Endothelial cell of umbilical vein (primary cell): ENCODE measurements at regions not wholly inside any gene's neighbourhood (a gene's known extent, or its start where the extent isn't known, plus 50 kb on each side); places are given as distances from the start of the nearest gene placed in this dataset.

Experiments
- BruUV-seq: library from RNA; stranded (reverse); fragments of 400-500 nt; replicated peaks from 2 replicates; lab custom pipeline; 2021; lab: Mats Ljungman, UMichigan
- CTCF ChIA-PET: fragments of 300-600, 350-600 bp; sonication (Branson Sonifier 250); formaldehyde crosslinking; loops from one replicate; lab custom pipeline; 2021; ENCODE audit warnings: antibody characterized with exemption, inconsistent platforms; lab: Charles Lee
- POLR2A ChIA-PET: fragments of 300-600, 350-600 bp; sonication (Branson Sonifier 250); formaldehyde crosslinking; loops from one replicate; lab custom pipeline; 2021; ENCODE audit warnings: antibody characterized with exemption, inconsistent platforms; lab: Charles Lee
- DNase-seq: peaks from one replicate; pipeline ENCODE4 v3.0.0-alpha.2; 2011; ENCODE audit warnings: low read depth, low spot score
- FAIRE-seq: peaks from 2 replicates; lab custom pipeline; 2011; peaks lifted over from hg19 to GRCh38; lab: Jason Lieb, UNC
- H2AFZ ChIP-seq: 2 replicates; pipeline ENCODE4 v1.6.0; 2012; ENCODE audit warnings: low read depth, low read length, control low read depth, inconsistent platforms
- H3K27ac ChIP-seq: 2 replicates; pipeline ENCODE4 v1.5.1; 2011; ENCODE audit warnings: low read depth, mild to moderate bottlenecking, control low read depth, low read length, moderate library complexity; ENCODE audit not compliant: insufficient read depth
- H3K27me3 ChIP-seq, 2 experiments: 2 replicates each; pipeline versions ENCODE4 v1.6.0 to v1.6.1; 2011; ENCODE audit warnings: low read length in 2 of 2, mixed read lengths in 1 of 2; ENCODE audit not compliant: control insufficient read depth in 2 of 2, insufficient read depth in 2 of 2
- H3K36me3 ChIP-seq, 2 experiments: 2 replicates in 1 of 2; 3 replicates in 1 of 2; pipeline ENCODE4 v1.5.1; 2011; ENCODE audit warnings: low read length in 2 of 2, mild to moderate bottlenecking in 1 of 2, moderate library complexity in 1 of 2; ENCODE audit not compliant: control insufficient read depth in 2 of 2, insufficient read depth in 2 of 2; ENCODE audit errors: extremely low read depth in 1 of 2
- H3K4me1 ChIP-seq: 3 replicates; pipeline ENCODE4 v1.5.1; 2011; ENCODE audit warnings: mild to moderate bottlenecking, low read length; ENCODE audit not compliant: control insufficient read depth, insufficient read depth; ENCODE audit errors: extremely low read depth
- H3K4me2 ChIP-seq: 2 replicates; pipeline ENCODE4 v1.6.1; 2011; ENCODE audit warnings: low read length, control low read depth, mixed read lengths; ENCODE audit not compliant: insufficient read depth
- H3K4me3 ChIP-seq, 3 experiments: fragments of 200-600 bp in 1 of 3; sonication (generic), shearing (Covaris generic) in 1 of 3; replicated peaks in 1 of 3; 2 replicates each; pipeline ENCODE4 v1.5.1; 2011 to 2016; ENCODE audit warnings: control low read depth in 3 of 3, low read length in 3 of 3, mild to moderate bottlenecking in 2 of 3, inconsistent platforms in 1 of 3, low read depth in 1 of 3, moderate library complexity in 1 of 3; ENCODE audit not compliant: insufficient read depth in 1 of 3
- H3K79me2 ChIP-seq: 2 replicates; pipeline ENCODE4 v1.6.0; 2012; ENCODE audit warnings: low read length, inconsistent platforms; ENCODE audit not compliant: control insufficient read depth, insufficient read depth
- H3K9ac ChIP-seq: replicated peaks from 2 replicates; pipeline ENCODE3; 2011; ENCODE audit warnings: low read length, control low read depth; ENCODE audit not compliant: insufficient read depth; ENCODE audit errors: extremely low read depth
- H3K9me1 ChIP-seq: replicated peaks from 3 replicates; pipeline ENCODE4 v1.6.0; 2011; ENCODE audit warnings: mild to moderate bottlenecking, low read length; ENCODE audit not compliant: control insufficient read depth, insufficient read depth; ENCODE audit errors: extremely low read depth
- H3K9me3 ChIP-seq: replicated peaks from 2 replicates; pipeline ENCODE4 v1.5.1; 2012; ENCODE audit warnings: low read length, inconsistent platforms; ENCODE audit not compliant: control insufficient read depth, insufficient read depth
- H4K20me1 ChIP-seq: replicated peaks from 2 replicates; pipeline ENCODE3; 2011; ENCODE audit warnings: mild to moderate bottlenecking, low read length; ENCODE audit not compliant: control insufficient read depth, insufficient read depth; ENCODE audit errors: extremely low read depth
- CTCF ChIP-seq, 2 donors: IDR thresholded peaks; 1 replicate in 1 of 2; 2 replicates in 1 of 2; pipeline ENCODE4 v1.5.1; 2011; ENCODE audit warnings: low read length in 2 of 2, mild to moderate bottlenecking in 2 of 2, moderate library complexity in 2 of 2, control low read depth in 1 of 2, inconsistent platforms in 1 of 2, low read depth in 1 of 2; ENCODE audit not compliant: insufficient read depth in 1 of 2; ENCODE audit errors: extremely low read depth in 1 of 2
- EZH2 ChIP-seq: IDR thresholded peaks from 2 replicates; pipeline ENCODE4 v1.6.1; 2012; ENCODE audit warnings: borderline replicate concordance, low read depth, mild to moderate bottlenecking, moderate library complexity, low read length, inconsistent platforms; ENCODE audit not compliant: severe bottlenecking
- FOS ChIP-seq: IDR thresholded peaks from 2 replicates; pipeline ENCODE4 v1.6.1; 2011; ENCODE audit warnings: mild to moderate bottlenecking, low read length, moderate library complexity, borderline replicate concordance; ENCODE audit not compliant: insufficient read depth
- GATA2 ChIP-seq: IDR thresholded peaks from 2 replicates; pipeline ENCODE4 v1.7.0; 2011; ENCODE audit warnings: low read depth, mild to moderate bottlenecking, moderate library complexity, mixed read lengths, low read length; ENCODE audit not compliant: insufficient read length, insufficient read depth
- JUN ChIP-seq: IDR thresholded peaks from 2 replicates; pipeline ENCODE4 v1.6.1; 2011; ENCODE audit warnings: borderline replicate concordance, low read depth; ENCODE audit not compliant: insufficient read length, insufficient read depth
- MAX ChIP-seq: IDR thresholded peaks from 2 replicates; pipeline ENCODE4 v1.6.1; 2011; ENCODE audit not compliant: insufficient read depth, insufficient read length
- MYC ChIP-seq: IDR thresholded peaks from one replicate; pipeline ENCODE4 v1.6.1; 2011; ENCODE audit warnings: mild to moderate bottlenecking, low read depth, low read length
- POLR2A ChIP-seq: IDR thresholded peaks from 2 replicates; pipeline ENCODE4 v1.6.1; 2012; ENCODE audit warnings: low read depth, mild to moderate bottlenecking, control low read depth, low read length
- POLR2AphosphoS5 ChIP-seq: IDR thresholded peaks from 2 replicates; pipeline ENCODE4 v1.6.1; 2012; ENCODE audit warnings: low read depth, mild to moderate bottlenecking, control low read depth, low read length, moderate library complexity; ENCODE audit not compliant: insufficient read depth
- dilution Hi-C: fragments of 300-500 bp; cut with MboI; formaldehyde crosslinking; loops from one replicate; pipeline ENCODE4 v1.15.0; 2019; ENCODE audit warnings: low sequenced_read_pairs; ENCODE audit not compliant: extremely low pct_ligation_motif_present
- intact Hi-C: fragments of 100-400 bp; cut with micrococcal nuclease; formaldehyde crosslinking; loops from one replicate; pipeline ENCODE4 v1.10.0; 2022

DNA sequence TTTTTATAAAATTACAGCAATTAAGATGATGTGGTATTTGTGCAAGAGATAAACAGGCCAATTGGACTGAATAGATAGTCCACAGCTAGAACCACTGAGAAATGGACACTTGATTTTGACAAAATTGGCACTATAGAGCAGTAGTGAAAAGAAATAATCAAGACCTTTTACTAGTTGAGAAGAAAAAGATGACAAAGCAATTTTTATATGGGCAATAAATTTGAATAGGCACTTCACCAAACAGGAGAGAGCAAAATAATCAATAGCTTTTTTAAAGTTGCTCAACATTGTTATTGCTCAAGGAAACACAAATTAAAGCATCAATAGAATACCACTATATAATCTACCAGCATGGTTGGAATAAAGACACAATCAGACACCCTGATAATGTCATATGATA, 193.5 kb upstream of the FTMT start:
- H3K9me3 ChIP-seq, result no peaks in the 10 kb centered on the region
- H3K4me2 ChIP-seq, result no peak overlapping the region
- no peak overlapping the region for H3K4me3 ChIP-seq
- H3K9ac ChIP-seq, result no peak overlapping the region
- no TSS peak for BruUV-seq
- dilution Hi-C loops (no loop called here), intact Hi-C loops (no loop called here)
- H3K4me1 ChIP-seq, result no peaks in the 10 kb centered on the region
- no peak for TF ChIP-seq EZH2
- no peak for TF ChIP-seq GATA2
- TF ChIP-seq POLR2AphosphoS5, result no peak
- no peak for TF ChIP-seq CTCF (IDR thresholded peaks at IDR 0.05; ENCODE audit: extremely low read depth in 1 of 2, insufficient read depth in 1 of 2, low read depth in 1 of 2, low read length in 2 of 2)
- no peak for TF ChIP-seq MAX
- no peak for TF ChIP-seq JUN
- no peak for TF ChIP-seq FOS
- TF ChIP-seq POLR2A, result no peak
- no peak for TF ChIP-seq MYC
- FAIRE-seq (no peak), DNase-seq (no peak)
- POLR2A ChIA-PET, result no interaction called here
- no peaks in the 10 kb centered on the region for H3K27me3 ChIP-seq
- H3K27ac ChIP-seq, result no peak overlapping the region
- H3K9me1 ChIP-seq, result no peaks in the 10 kb centered on the region
- no peaks in the 10 kb centered on the region for H4K20me1 ChIP-seq
- no peaks in the 10 kb centered on the region for H3K36me3 ChIP-seq
- H3K79me2 ChIP-seq, result no peaks in the 10 kb centered on the region
- no peak overlapping the region for H2AFZ ChIP-seq
- CTCF ChIA-PET, result no interaction called here
